NCI-H1417 treated with DMSO at 0.1 percent for 48 hours (cell line): ENCODE measurements at regions not wholly inside any gene's neighbourhood (a gene's known extent, or its start where the extent isn't known, plus 50 kb on each side); places are given as distances from the start of the nearest gene placed in this dataset.

Experiments
- DNase-seq: peaks from one replicate; lab custom pipeline; 2025; lab: John Stamatoyannopoulos, UW

DNA sequence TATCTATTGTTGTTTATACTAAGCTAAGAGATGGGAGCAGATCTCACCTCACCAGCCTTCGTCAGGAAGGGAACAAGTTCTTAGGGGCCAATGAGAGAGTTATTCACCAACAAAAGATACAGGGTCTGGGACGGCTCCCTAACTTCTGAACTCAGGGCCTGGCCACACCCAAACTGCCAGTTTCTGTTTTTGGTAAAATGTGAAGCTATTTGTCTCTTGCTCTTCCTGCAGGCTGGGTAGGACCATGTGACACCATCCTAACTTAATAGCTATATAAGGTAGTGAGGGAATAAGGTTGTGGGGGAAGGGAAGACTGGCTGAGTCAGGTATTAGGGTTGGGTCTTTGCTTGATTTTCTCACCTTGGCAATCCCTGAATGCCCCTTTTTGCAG is 480.5 kb downstream of the KDM4C start:
- DNase-seq: no peak

DNA sequence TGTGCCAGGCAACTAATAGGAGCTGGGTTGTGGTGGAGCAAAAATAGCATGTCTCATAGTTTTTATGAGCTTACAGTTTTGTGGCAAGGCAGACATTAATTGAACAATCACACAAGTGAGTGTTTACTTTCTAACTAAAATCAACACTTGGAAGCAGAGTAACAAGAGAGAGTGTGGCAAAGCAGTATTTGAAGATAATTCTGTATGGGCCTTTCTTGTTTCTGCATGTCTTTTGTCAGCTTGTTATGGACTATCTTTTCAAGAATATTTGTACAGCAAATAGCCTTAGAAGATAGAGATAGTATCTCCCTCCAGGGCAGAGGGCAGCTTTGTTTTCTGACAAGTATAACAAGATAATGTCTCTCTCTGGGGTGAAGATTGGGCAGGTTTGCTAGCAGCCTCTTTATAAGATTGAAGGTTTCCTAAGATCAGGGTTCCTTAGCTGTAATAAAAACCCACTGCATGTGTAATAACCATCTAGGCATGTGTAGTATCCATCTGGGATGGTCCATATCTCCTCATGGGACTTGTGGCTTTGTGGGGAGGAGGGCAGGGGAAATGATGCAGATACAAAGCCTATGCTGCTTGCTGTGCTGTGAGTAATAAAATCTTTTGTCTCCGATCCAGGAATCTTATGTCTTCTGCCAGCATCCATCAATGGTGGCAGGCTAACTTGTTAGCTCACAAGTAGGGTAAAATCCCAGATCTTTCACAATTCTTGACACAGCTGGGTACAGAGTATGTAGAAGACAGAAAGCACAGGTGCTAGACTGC is 479.9 kb downstream of the KDM4C start:
- DNase-seq: no peak

DNA sequence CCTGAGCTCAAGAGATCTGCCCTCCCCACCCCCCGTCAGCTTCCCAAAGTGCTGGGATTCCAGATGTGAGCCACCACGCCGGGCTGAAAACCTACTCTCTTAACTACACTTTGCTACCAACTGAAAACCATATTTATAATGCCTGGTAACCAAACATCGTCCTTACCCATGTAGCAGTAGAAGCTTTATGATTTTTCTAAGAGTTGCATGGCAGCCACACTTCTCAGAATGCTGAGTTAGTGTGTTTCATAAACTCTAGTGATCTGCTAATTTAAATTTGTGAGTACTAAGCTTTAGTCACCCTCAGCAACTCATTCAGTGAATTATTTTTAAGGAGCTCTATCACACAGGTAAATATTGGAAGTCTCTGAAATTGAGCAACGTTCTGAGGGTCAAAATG is 478.4 kb downstream of the KDM4C start:
- no peak for DNase-seq

DNA sequence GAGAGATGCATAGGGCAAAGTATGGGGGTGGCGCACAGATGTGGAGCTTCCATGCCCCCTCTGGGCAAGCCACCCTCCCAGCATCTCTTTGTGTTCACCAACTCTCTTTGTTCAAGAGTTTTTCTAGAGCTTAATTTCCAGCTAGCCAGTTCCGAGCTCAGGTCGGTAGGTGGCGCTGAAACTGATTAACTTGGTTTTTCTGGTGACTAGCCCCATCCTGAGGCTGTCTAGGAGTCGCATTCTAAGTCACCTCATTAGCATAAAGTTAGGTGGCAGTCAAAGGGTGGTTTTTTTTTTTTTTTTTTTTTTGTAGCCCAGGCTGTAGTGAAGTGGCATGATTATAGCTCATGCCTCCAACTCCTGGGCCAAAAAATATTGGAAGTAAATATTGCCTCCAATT is 476.4 kb downstream of the KDM4C start:
- no peak for DNase-seq

DNA sequence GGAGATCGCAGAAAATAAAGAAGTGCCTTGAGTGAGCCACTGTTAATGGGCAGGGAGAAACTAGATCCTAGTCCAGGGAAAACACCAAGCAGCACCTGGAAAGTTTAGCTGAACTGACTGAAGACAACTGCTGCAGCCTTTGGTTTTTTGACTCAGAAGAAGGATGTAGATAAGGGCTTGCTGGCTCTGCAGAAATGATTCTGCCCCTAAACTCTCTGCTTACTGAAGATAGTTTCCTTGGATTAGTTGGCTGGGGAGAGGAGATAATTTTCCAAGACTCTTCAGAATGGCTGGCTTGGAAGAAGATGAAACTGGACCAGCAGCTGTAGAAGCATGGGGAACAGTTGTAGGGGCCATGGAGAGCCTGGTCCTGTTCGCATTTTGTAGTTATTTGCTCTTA is 471.8 kb downstream of the KDM4C start:
- DNase-seq: no peak

DNA sequence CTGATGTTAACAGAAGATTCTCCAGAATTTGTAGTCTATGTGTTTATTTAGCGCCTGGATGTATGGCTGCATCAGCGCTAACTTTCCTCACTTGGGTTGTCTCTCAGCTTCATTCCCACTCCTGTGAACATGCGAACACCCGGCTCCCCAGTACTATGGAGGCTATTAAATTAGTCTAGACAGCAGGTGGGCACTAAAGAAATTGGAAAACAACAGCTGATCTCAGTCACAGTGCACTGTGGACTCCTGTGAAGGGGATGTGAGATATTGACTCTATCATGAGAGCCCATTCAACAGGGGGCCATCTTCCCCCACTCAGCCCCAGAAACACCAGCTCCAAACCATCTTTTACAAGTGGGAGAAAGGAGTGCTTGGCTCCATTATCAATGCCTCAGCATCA is 471.0 kb downstream of the KDM4C start:
- no peak for DNase-seq

DNA sequence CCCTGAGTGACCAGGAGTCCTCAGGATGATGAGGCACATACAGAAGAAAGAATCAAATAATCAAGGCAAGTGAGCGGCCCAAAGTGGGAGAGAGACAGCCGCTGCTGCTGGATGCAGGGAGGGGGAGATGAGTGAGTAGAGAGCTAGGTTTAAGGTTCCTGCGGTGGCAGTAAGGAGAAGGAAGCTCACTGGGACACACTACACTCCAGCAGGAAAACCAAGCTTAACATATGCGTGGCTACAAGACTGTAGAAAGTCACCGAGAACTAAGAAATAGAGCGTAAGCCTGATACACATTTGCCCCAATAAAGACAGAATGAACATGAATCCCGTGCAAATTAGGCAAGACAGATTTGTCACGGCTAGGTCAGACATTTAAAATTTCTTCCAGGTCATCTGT is 470.2 kb downstream of the KDM4C start:
- no peak for DNase-seq

DNA sequence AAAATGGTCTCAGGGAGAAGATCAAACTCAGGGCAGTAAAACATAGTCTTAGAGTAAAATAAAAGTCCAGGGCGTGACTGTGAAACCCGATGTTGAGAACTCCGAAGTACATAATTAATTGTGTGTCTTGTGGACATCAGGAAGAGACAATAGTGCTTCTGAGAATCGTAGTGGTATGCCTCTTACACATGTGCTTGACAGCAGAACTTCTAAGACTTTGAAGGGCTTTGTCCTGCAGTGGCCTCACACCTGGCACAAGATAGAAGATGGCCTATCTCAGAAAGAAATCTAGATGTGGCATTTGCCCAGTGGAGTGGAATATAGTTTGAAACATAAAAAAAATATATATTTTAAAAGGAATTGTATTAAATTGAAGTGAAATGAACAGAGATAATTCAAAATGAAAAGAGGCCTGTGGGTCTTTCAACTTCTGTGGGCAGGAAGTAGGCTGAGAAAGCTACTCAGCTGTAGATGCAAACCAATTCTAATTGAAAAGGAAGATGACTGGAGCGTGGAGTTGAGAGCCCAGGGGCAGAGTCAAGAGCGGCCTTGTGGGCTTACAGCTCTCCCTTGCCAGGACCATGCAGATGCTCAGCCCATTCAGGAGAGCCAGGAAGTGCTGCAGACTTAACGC is 468.4 kb downstream of the KDM4C start:
- no peak for DNase-seq
